ENCODE measurements at regions not wholly inside any gene's neighbourhood (a gene's known extent, or its start where the extent isn't known, plus 50 kb on each side); places are given as distances from the start of the nearest gene placed in this dataset.

GRCh38 chr7:133132906-133133305, 51.0 kb upstream of the CHCHD3 start:
- FAIRE-seq, result no peak
- no peak for DNase-seq (ENCODE audit: insufficient read length, low spot score)
- no peak for TF ChIP-seq POU2F2 (IDR thresholded peaks at IDR 0.05; ENCODE audit: low read depth, low read length)
- TF ChIP-seq SPI1 (IDR thresholded peaks at IDR 0.05; ENCODE audit: low read depth, low read length), result no peak
- no peak for TF ChIP-seq PAX5 (IDR thresholded peaks at IDR 0.05; ENCODE audit: insufficient read depth, low read length, severe bottlenecking)
- TF ChIP-seq POLR2AphosphoS5 (IDR thresholded peaks at IDR 0.05; ENCODE audit: low read depth, low read length), result no peak
- TF ChIP-seq POLR2A (IDR thresholded peaks at IDR 0.05; ENCODE audit: low read depth, low read length), result no peak

- TF ChIP-seq SPI1 (IDR thresholded peaks at IDR 0.05; ENCODE audit: low read depth, low read length) (no peak), PAX5 (IDR thresholded peaks at IDR 0.05; ENCODE audit: insufficient read depth, low read length, severe bottlenecking) (no peak), POLR2A (IDR thresholded peaks at IDR 0.05; ENCODE audit: low read depth, low read length) (no peak), POU2F2 (IDR thresholded peaks at IDR 0.05; ENCODE audit: low read depth, low read length) (no peak), TAF1 (IDR thresholded peaks at IDR 0.05; ENCODE audit: low read depth, low read length) (no peak)
- no peak for FAIRE-seq
- no peak for DNase-seq (ENCODE audit: insufficient read length, low spot score)
Observed at GRCh38 chr7:133134810-133135209, 52.9 kb upstream of the CHCHD3 start.

DNA sequence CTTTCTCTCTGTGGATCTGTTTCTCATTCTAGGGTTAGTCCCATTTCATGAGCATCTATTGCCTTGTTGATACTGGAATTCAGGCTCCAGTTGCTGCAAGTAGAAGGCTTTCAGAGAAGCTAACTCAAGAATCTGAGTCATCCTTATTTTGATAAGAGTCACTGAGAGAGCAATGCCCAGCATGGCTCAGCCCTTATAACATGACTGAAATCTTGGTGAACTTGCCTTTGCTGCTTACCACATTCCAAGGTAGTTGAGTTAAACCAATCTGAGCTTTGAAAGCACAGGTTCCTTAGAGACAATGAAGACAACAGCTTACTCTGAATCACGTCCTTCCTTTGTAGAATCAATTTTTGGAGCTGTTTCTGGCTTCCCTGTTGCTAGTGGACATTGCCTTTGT, 53.6 kb upstream of the CHCHD3 start:
- no peak for TF ChIP-seq TAF1 (IDR thresholded peaks at IDR 0.05; ENCODE audit: low read depth, low read length)
- TF ChIP-seq POLR2A (IDR thresholded peaks at IDR 0.05; ENCODE audit: low read depth, low read length), result no peak
- no peak for TF ChIP-seq SPI1 (IDR thresholded peaks at IDR 0.05; ENCODE audit: low read depth, low read length)
- TF ChIP-seq POLR2AphosphoS5 (IDR thresholded peaks at IDR 0.05; ENCODE audit: low read depth, low read length), result no peak
- no peak for TF ChIP-seq PAX5 (IDR thresholded peaks at IDR 0.05; ENCODE audit: insufficient read depth, low read length, severe bottlenecking)
- no peak for TF ChIP-seq POU2F2 (IDR thresholded peaks at IDR 0.05; ENCODE audit: low read depth, low read length)
- no peak for DNase-seq (ENCODE audit: insufficient read length, low spot score)
- no peak for FAIRE-seq

- FAIRE-seq, result no peak
- TF ChIP-seq SPI1 (IDR thresholded peaks at IDR 0.05; ENCODE audit: low read depth, low read length), result no peak
- TF ChIP-seq TAF1 (IDR thresholded peaks at IDR 0.05; ENCODE audit: low read depth, low read length), result no peak
- TF ChIP-seq POU2F2 (IDR thresholded peaks at IDR 0.05; ENCODE audit: low read depth, low read length), result no peak
- no peak for TF ChIP-seq PAX5 (IDR thresholded peaks at IDR 0.05; ENCODE audit: insufficient read depth, low read length, severe bottlenecking)
- no peak for TF ChIP-seq POLR2A (IDR thresholded peaks at IDR 0.05; ENCODE audit: low read depth, low read length)
- DNase-seq (ENCODE audit: insufficient read length, low spot score), result no peak
Observed at GRCh38 chr7:133139350-133139749, 57.5 kb upstream of the CHCHD3 start.

DNA sequence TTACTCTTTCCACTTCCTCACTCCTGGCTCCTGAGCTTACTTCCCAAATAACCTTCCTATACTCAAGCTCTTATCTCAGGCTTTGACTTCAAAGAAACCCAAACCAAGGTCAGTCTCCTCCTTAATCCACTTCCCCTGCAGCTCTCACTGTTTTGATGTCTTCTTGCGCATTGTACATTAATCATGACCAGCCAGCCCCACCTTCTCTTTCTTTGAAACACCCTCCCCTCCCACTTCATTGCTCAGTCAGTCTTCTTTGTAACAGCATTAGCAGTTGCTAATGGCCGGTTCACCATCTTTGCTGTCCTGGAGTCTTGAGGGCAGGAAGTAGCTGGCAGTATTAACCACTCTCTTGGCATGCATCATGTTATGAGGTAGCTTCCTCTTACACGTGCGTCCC, 57.9 kb upstream of the CHCHD3 start:
- FAIRE-seq (no peak), DNase-seq (ENCODE audit: insufficient read length, low spot score) (no peak)
- TF ChIP-seq POLR2A (IDR thresholded peaks at IDR 0.05; ENCODE audit: low read depth, low read length) (no peak), PAX5 (IDR thresholded peaks at IDR 0.05; ENCODE audit: insufficient read depth, low read length, severe bottlenecking) (no peak), POLR2AphosphoS5 (IDR thresholded peaks at IDR 0.05; ENCODE audit: low read depth, low read length) (no peak), TAF1 (IDR thresholded peaks at IDR 0.05; ENCODE audit: low read depth, low read length) (no peak), SPI1 (IDR thresholded peaks at IDR 0.05; ENCODE audit: low read depth, low read length) (no peak), POU2F2 (IDR thresholded peaks at IDR 0.05; ENCODE audit: low read depth, low read length) (no peak)

DNA sequence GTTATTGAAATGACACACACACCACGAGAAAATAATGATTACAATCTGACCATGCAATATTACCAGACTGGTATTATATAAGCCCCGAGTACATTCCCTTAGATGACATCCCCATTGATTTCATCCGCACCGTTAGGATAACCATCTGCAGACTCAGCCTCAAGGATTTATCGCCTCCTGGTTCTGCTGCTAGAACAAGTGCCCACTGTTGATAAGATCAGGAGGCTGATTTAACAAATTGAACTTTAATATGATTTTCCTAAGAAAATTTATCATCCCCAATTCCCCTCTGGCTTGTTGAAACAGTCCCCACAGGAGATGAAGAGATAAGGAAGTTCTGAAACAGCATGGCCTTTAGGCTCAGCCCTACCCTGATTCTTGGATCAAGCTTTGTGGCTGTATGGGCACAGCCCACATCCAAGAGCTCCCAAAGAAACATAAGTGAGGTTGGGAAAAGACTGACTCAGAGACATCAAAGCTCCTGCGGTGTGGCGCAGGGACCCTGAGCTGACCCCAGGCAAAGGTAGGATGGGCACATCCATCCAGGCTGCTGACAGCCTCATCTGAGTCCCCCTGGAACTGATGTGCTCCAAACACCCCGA, 59.2 kb upstream of the CHCHD3 start:
- DNase-seq (ENCODE audit: insufficient read length, low spot score), result no peak
- no peak for FAIRE-seq
- TF ChIP-seq TAF1 (IDR thresholded peaks at IDR 0.05; ENCODE audit: low read depth, low read length) (no peak), PAX5 (IDR thresholded peaks at IDR 0.05; ENCODE audit: insufficient read depth, low read length, severe bottlenecking) (no peak), SPI1 (IDR thresholded peaks at IDR 0.05; ENCODE audit: low read depth, low read length) (no peak), POLR2AphosphoS5 (IDR thresholded peaks at IDR 0.05; ENCODE audit: low read depth, low read length) (no peak), POLR2A (IDR thresholded peaks at IDR 0.05; ENCODE audit: low read depth, low read length) (no peak), POU2F2 (IDR thresholded peaks at IDR 0.05; ENCODE audit: low read depth, low read length) (no peak)

DNA sequence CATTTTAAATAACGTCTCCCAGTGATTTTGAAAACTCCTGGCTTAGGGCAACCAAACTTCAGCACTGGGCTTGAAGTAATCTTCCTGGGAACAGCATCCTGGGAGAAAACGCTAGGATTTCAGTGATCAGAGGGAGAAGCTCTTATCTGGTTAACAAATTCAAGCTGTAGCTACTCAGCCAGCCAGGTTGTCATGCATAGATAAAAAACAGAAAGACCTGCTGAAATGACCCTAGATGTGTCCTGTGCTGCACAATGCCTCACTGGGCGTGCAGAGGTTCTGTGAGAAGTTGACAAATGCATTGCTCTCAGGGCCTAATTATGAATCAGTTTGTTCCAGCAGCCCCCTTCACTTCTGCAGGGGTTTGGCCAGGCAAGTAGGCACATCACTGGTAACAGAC, 68.9 kb upstream of the CHCHD3 start:
- TF ChIP-seq TAF1 (IDR thresholded peaks at IDR 0.05; ENCODE audit: low read depth, low read length), result no peak
- no peak for TF ChIP-seq POLR2AphosphoS5 (IDR thresholded peaks at IDR 0.05; ENCODE audit: low read depth, low read length)
- TF ChIP-seq POU2F2 (IDR thresholded peaks at IDR 0.05; ENCODE audit: low read depth, low read length), result no peak
- no peak for TF ChIP-seq PAX5 (IDR thresholded peaks at IDR 0.05; ENCODE audit: insufficient read depth, low read length, severe bottlenecking)
- TF ChIP-seq SPI1 (IDR thresholded peaks at IDR 0.05; ENCODE audit: low read depth, low read length), result no peak
- no peak for TF ChIP-seq POLR2A (IDR thresholded peaks at IDR 0.05; ENCODE audit: low read depth, low read length)
- FAIRE-seq, result no peak
- DNase-seq (ENCODE audit: insufficient read length, low spot score), result no peak

- DNase-seq (ENCODE audit: insufficient read length, low spot score), result no peak
- TF ChIP-seq SPI1 (IDR thresholded peaks at IDR 0.05; ENCODE audit: low read depth, low read length), result no peak
- TF ChIP-seq POLR2AphosphoS5 (IDR thresholded peaks at IDR 0.05; ENCODE audit: low read depth, low read length), result no peak
- TF ChIP-seq TAF1 (IDR thresholded peaks at IDR 0.05; ENCODE audit: low read depth, low read length), result no peak
- TF ChIP-seq POU2F2 (IDR thresholded peaks at IDR 0.05; ENCODE audit: low read depth, low read length), result no peak
- no peak for TF ChIP-seq PAX5 (IDR thresholded peaks at IDR 0.05; ENCODE audit: insufficient read depth, low read length, severe bottlenecking)
- no peak for TF ChIP-seq POLR2A (IDR thresholded peaks at IDR 0.05; ENCODE audit: low read depth, low read length)
- FAIRE-seq, result no peak
Observed at GRCh38 chr7:133152875-133153274, 71.0 kb upstream of the CHCHD3 start.

GRCh38 chr7:133155146-133155545, 73.3 kb upstream of the CHCHD3 start:
- FAIRE-seq (no peak), DNase-seq (ENCODE audit: insufficient read length, low spot score) (no peak)
- TF ChIP-seq POLR2AphosphoS5 (IDR thresholded peaks at IDR 0.05; ENCODE audit: low read depth, low read length) (no peak), POLR2A (IDR thresholded peaks at IDR 0.05; ENCODE audit: low read depth, low read length) (no peak), TAF1 (IDR thresholded peaks at IDR 0.05; ENCODE audit: low read depth, low read length) (no peak), PAX5 (IDR thresholded peaks at IDR 0.05; ENCODE audit: insufficient read depth, low read length, severe bottlenecking) (no peak), POU2F2 (IDR thresholded peaks at IDR 0.05; ENCODE audit: low read depth, low read length) (no peak), SPI1 (IDR thresholded peaks at IDR 0.05; ENCODE audit: low read depth, low read length) (no peak)

GRCh38 chr7:133155642-133156041, 73.8 kb upstream of the CHCHD3 start:
- TF ChIP-seq POLR2AphosphoS5 (IDR thresholded peaks at IDR 0.05; ENCODE audit: low read depth, low read length) (no peak), POU2F2 (IDR thresholded peaks at IDR 0.05; ENCODE audit: low read depth, low read length) (no peak), SPI1 (IDR thresholded peaks at IDR 0.05; ENCODE audit: low read depth, low read length) (no peak), TAF1 (IDR thresholded peaks at IDR 0.05; ENCODE audit: low read depth, low read length) (no peak), PAX5 (IDR thresholded peaks at IDR 0.05; ENCODE audit: insufficient read depth, low read length, severe bottlenecking) (no peak)
- no peak for DNase-seq (ENCODE audit: insufficient read length, low spot score)
- FAIRE-seq, result no peak

Data from GM12891 (cell line).